ENCODE measurements at regions not wholly inside any gene's neighbourhood (a gene's known extent, or its start where the extent isn't known, plus 50 kb on each side); places are given as distances from the start of the nearest gene placed in this dataset.

- in situ Hi-C loops (cut with MboI) = no loop called here
- ATAC-seq (no peak), DNase-seq (ENCODE audit: extremely low read depth in 1 of 4, low spot score in 3 of 4) (no peak), FAIRE-seq (no peak)
- Histone ChIP-seq H2AFZ (ENCODE audit: low read depth, low read length) (no peak overlapping the region), H4K20me1 (replicated peaks; ENCODE audit: control insufficient read depth, insufficient read depth, low read length) (no peaks in the 10 kb centered on the region), H3K36me3 (ENCODE audit: control insufficient read depth, insufficient read depth, low read length) (no peaks in the 10 kb centered on the region), H3K4me3 (no peak overlapping the region), H3K9me1 (ENCODE audit: control insufficient read depth, insufficient read depth, low read length) (no peaks in the 10 kb centered on the region), H3K9ac (ENCODE audit: insufficient read depth in 1 of 2, low read depth in 2 of 2, low read length in 2 of 2) (no peak overlapping the region), H3K27ac (ENCODE audit: extremely low read depth, low read depth, low read length) (no peak overlapping the region), H3K79me2 (ENCODE audit: control insufficient read depth, insufficient read depth, low read length) (no peaks in the 10 kb centered on the region), H3K4me1 (replicated peaks in 1 of 2; ENCODE audit: control insufficient read depth in 2 of 2, insufficient read depth in 2 of 2, low read length in 2 of 2) (no peaks in the 10 kb centered on the region), H3K9me3 (replicated peaks; ENCODE audit: control insufficient read depth, insufficient read depth, low read depth, low read length) (no peaks in the 10 kb centered on the region), H3K4me2 (ENCODE audit: insufficient read depth, low read length) (no peak overlapping the region), H3K27me3 (ENCODE audit: control insufficient read depth in 2 of 2, insufficient read depth in 2 of 2, low read length in 2 of 2) (no peaks in the 10 kb centered on the region)
- BruUV-seq (replicated peaks) = no TSS peak
- ChIA-PET POLR2A (no interaction called here), CTCF (ENCODE audit: low intra/inter-chr PET ratio) (no interaction called here)
- TF ChIP-seq ZBTB40 (IDR thresholded peaks at IDR 0.05) (no peak), ZBTB40 (CRISPR knock-in tag; IDR thresholded peaks at IDR 0.05) (no peak), RBM15 (IDR thresholded peaks at IDR 0.05; ENCODE audit: insufficient read depth, low read length) (no peak), ZNF444 (CRISPR knock-in tag; IDR thresholded peaks at IDR 0.05) (no peak), ZNF324 (CRISPR knock-in tag; IDR thresholded peaks at IDR 0.05) (no peak), NONO (IDR thresholded peaks at IDR 0.05; ENCODE audit: low read depth in 2 of 2, low read length in 1 of 2) (no peak)
- intact Hi-C loops (cut with micrococcal nuclease) = no loop called here
- 4% methylated on average over 4 of the region's 4 CpGs for WGBS (ENCODE audit: insufficient coverage, low coverage, missing lambda C conversion rate)
Observed at GRCh38 chr4:107449611-107450369, 270.2 kb downstream of the PAPSS1 start.

All from K562 (cell line).